HPDE6-E6E7 (cell line): ENCODE measurements at regions not wholly inside any gene's neighbourhood (a gene's known extent, or its start where the extent isn't known, plus 50 kb on each side); places are given as distances from the start of the nearest gene placed in this dataset.
"Not testable (repeated sequence)": the region's sequence is repeated elsewhere in the genome, so short reads cannot be mapped to it uniquely, and the experiment has no call there.

Experiments
- DNase-seq: peaks from one replicate; pipeline ENCODE4 v3.0.0; 2011; ENCODE audit warnings: missing footprints; ENCODE audit errors: extremely low spot score

DNA sequence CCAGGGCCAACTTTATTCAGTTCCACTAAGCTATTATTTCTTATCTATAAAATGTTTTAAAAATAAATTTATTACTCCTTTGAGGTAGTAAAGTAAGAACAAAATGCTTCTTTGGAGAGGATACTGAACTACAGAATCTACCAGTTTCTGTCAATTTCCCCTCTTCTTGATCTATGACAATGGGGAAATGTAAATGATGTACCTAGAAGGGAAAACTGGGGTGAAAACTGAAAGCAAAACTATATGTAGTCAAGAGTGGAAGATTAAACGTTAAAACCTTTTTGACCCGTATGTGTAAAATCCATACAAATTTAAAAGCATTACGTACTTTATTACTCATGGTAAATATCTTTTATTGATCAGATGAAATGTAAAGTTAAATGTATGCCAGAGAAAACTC lies 1287.8 kb upstream of the TMEFF2 start:
- no peak for DNase-seq

GRCh38 chr2:193480187-193480586 lies 1285.5 kb upstream of the TMEFF2 start:
- no peak for DNase-seq

DNA sequence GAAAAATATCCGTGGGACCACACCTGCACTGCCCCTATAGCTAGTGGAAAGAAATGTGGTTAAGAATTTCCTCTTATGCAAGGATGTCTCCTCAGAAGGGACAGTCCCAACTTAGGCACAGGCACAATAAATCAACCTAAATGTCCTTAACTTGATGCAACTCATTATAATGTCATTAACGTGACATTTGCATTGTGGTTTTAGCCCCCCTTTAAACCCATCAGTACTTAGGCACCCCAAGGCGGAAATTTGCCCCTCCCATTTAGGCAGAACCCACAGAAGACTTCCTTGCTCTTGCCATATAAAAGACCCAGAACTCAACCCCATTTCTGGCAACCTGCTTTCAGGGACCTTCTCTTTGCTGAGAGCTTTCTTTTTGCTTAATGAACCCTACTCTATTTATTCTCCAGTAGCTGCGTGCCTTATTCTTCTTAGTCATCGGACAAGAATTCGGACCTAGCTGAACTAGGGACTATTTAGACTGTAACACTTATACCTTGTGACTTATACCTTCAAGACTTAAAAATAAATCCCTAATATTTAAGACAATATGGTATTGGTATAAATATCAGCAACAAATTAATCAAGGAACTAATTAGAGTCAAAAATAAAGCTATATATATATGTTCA lies 1281.6 kb upstream of the TMEFF2 start:
- no peak for DNase-seq

DNA sequence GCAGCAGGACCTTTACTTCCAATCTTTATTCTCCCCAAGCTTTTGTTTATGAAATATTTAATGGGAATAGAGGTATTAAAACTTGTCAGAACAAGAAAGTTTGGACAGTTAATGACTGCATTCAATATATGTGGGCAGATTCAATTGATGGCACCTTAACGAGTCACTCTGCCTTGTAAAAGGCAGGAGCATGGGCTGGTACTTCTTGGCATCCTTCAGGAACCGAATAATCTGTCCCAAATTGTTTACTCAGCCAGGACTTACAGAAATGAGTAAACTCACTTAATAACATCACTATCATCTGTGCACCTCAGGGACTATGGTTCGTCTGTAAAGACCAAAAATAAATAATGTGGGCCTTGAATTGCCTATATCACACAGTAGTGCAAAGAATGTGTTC lies 1280.3 kb upstream of the TMEFF2 start:
- no peak for DNase-seq

DNA sequence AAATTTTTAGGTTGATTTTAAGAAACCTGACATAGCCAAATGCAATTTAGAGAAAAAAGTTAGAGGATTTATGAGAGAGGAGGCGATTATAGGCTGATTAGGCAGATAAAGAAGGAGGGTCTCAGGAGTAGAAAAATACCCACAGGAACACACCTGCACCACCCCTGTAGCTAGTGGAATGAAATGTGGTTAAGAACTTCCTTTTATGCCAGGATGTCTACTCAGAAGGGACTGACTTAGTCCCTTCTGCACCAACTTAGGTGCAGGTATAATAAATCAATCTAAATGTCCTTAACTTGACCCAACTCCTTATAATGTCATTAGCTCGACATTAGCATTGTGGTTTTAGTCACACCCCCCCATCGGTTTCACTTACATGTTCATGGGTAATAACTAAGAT lies 1274.5 kb upstream of the TMEFF2 start:
- no peak for DNase-seq

GRCh38 chr2:193467276-193467987 lies 1272.7 kb upstream of the TMEFF2 start:
- DNase-seq = no peak

DNA sequence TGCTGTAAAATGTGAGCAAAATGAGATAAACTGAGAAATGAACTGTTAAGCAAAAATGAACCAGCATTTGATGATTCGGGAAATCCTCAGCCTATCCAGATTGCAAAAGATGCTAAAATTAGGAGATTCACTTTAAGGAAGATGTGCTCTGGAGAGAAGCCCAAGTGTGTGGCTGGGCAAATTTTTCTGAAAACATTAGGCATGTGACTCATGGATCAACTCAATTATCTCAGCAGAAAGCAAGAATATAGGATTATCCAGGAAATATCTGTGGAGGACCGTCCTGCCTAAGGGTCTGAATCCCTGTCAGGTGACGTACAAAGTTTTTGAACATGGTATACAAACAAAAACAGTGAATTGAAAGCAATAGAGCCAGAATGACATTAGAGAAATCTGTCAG lies 1268.3 kb upstream of the TMEFF2 start:
- no peak for DNase-seq

DNA sequence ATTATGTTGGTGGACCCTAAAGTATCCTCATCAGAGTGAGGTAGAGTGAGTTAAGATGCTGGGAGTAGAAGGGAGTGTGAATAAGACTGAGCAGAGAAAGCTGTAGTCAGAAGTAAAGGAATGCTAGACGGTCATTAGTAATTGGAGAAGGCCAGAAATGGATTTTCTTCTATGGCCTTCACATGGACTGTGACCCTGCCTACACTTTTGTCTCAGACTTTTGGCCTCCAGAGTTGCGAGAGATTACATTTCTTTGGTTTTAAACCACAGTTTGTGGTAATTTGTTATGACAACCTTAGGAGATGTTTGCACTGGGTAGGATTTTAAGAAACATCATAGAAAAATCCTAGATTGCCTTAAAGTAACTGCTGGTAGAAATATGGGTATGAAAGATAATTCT lies 1267.7 kb upstream of the TMEFF2 start:
- DNase-seq = no peak

- peak; percentile 4 for DNase-seq
These were observed 1266.8 kb upstream of the TMEFF2 start for GRCh38 chr2:193461431-193461934.

- DNase-seq = no peak
These were observed 1252.2 kb upstream of the TMEFF2 start for GRCh38 chr2:193446967-193447366.

DNA sequence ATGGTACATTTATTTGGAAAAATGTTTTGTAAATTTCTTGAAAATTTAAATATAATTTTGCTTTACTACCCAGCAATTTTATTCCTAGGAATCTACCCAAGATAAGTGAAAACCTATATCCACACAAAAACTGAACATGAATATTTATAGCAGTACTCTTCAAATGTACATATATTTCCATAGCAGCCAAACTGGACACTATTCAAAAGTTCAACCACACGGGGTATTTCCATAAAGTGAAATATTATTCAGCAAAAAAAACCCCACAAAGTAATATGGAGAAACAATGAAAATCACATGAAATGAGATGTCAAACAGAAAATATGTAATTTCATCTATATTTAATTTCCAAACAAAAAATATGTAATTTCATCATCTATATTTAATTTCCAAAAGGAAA lies 1247.6 kb upstream of the TMEFF2 start:
- no peak for DNase-seq

GRCh38 chr2:193428336-193428818 lies 1233.6 kb upstream of the TMEFF2 start:
- no peak for DNase-seq

GRCh38 chr2:193412368-193412767 lies 1217.6 kb upstream of the TMEFF2 start:
- not testable (repeated sequence) for DNase-seq

DNA sequence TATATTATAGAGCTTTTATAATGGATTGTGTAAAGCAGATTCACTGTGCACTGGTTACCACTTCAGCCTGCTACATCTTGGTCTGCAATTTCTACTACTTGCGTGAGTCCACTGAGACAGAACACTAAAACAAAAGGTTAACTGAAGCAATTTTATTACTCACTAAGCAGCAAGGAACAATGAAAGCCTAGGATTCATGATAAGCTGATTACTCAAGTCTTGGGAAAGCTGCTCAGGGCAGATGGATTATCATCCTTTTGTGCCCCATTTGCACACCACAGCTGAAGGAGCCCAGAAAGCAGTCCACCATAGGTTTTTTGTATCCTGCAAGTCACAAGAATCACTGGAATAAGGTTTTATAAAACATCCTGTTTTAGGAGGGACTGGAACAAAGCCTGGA lies 1215.2 kb upstream of the TMEFF2 start:
- no peak for DNase-seq

- no peak for DNase-seq
These were observed 1187.8 kb upstream of the TMEFF2 start for GRCh38 chr2:193382583-193382982.

DNA sequence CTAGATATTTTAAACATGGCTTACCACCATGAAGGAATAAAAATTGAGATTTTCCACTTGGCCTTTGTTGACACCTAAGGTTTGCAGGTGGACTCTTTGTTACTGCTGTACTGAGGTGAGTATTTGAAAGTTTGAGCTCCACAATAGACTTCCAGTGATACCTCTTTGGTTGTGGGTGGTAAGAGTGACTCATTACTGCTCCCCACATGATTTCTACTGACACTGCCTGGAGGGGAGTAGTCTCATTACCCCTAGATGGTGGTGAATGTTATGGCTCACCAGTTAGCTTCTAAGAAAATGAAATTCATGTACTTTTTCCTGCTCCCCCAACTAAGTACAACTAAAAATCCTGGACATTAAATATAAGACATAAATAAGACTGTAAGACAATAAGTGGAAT lies 1183.1 kb upstream of the TMEFF2 start:
- no peak for DNase-seq

- no peak for DNase-seq
These were observed 1178.4 kb upstream of the TMEFF2 start for GRCh38 chr2:193373120-193373519.

DNA sequence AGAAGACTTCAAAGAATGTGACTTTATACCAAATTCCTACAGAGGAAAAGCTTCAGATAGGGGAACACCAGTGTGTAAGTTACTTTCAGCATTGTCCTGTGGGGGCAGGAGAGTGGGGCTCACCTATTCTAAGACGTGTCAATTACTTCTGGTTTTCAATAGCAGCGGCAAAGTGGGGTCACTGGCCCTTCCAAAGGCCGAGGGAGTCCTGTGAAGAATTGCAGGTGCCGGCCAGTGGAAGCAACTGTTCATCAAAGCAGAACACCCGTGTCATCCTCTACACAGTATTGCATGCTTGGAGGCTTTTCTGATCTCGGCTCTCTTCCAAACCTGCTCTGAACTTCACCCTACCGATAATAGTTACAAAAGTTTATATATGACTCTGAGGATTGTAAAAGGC lies 1176.5 kb upstream of the TMEFF2 start:
- DNase-seq = no peak

DNA sequence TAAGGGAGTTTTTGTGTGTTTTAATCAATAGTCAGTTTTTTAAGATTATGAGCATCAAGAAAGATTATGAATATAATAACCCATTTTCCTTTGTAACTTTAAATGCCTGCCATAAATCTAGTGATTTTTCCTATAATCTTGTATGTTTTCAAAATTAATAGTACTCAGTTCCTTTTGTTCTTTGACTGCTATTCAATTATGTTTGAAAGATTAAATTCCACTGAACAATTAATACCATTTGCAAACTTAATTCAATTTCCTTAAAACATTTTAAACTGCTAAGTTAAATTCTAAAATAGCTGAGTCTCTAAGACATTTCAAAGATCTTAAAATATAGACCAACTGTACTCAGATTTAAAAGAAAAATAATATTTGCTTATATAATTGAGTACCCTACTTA lies 1173.9 kb upstream of the TMEFF2 start:
- DNase-seq = no peak

DNA sequence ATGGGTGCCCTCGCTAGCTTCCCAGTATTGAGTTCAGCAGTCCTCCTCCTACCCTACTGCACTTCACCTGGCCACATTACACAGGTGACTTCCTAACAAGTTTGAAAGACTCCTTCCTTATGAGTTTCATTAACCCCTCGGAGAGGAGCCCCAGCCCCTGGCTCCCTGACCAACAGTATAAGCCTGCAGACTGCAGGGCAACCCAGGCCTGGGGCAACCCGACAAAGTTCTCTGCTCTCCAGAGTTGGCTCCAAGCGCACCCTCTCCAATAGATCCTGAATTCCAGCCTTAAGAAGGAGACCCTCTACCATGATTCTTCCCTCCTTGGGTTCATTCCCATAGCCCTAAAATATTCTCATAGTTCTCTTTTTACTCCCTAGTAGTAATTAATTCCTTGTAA lies 1162.8 kb upstream of the TMEFF2 start:
- DNase-seq = no peak

DNA sequence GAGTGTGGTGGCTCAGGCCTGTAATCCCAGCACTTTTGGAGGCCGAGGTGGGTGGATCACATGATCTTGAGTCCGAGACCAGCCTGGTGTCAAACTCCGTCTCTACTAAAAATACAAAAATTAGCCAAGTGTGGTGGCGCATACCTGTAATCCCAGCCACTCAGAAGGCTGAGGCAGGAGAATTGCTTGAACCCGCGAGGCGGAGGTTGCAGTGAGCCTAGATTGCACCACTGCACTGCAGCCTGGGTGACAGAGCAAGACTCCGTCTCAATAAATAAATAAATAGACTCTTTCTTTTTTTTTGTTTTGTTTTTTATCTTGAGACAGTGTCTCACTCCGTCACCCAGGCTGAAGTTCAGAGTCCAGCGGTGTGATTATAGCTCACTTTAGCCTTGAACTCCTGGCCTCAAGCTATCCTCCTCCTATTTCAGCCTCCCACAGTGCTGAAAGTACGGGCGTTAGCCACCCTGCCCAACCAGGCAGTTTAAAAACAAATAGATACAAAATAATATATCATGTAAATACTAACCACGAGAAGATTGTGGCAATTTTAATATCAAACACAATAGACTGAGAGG lies 1158.0 kb upstream of the TMEFF2 start:
- not testable (repeated sequence) for DNase-seq

- no peak for DNase-seq
These were observed 1155.8 kb upstream of the TMEFF2 start for GRCh38 chr2:193350509-193350908.

- DNase-seq = no peak
These were observed 1154.9 kb upstream of the TMEFF2 start for GRCh38 chr2:193349642-193350041.
